OCI-LY1 (cell line): ENCODE measurements at regions not wholly inside any gene's neighbourhood (a gene's known extent, or its start where the extent isn't known, plus 50 kb on each side); places are given as distances from the start of the nearest gene placed in this dataset.

ENCODE experiments used
- H2AFZ ChIP-seq: fragments of 200-600 bp; sonication (generic), shearing (Covaris generic); 2 replicates; pipeline ENCODE4 v1.6.0; 2014; ENCODE audit warnings: antibody characterized with exemption, mild to moderate bottlenecking, low read length
- H3F3A ChIP-seq: fragments of 200-600 bp; sonication (generic), shearing (Covaris generic); 2 replicates; pipeline ENCODE4 v1.6.0; 2014; ENCODE audit warnings: mild to moderate bottlenecking, antibody characterized with exemption, low read length, moderate library complexity; ENCODE audit not compliant: insufficient read depth
- H3K27ac ChIP-seq: fragments of 200-600 bp; sonication (generic); 2 replicates; pipeline ENCODE4 v1.5.1; 2014; ENCODE audit warnings: low read length, mixed run types, mild to moderate bottlenecking, low read depth; ENCODE audit not compliant: poor library complexity, severe bottlenecking
- H3K27me3 ChIP-seq: fragments of 200-600 bp; sonication (generic); 2 replicates; pipeline ENCODE4 v1.6.0; 2014; ENCODE audit warnings: antibody characterized with exemption, mild to moderate bottlenecking, low read length, moderate library complexity; ENCODE audit not compliant: insufficient read depth
- H3K36me3 ChIP-seq: fragments of 200-600 bp; sonication (generic); 2 replicates; pipeline ENCODE4 v1.6.1; 2014; ENCODE audit warnings: mild to moderate bottlenecking, antibody characterized with exemption, low read length, moderate library complexity, mixed read lengths; ENCODE audit not compliant: insufficient read depth
- H3K4me1 ChIP-seq: fragments of 200-600 bp; sonication (generic); 2 replicates; pipeline ENCODE4 v1.5.1; 2014; ENCODE audit warnings: mild to moderate bottlenecking, low read length, moderate library complexity; ENCODE audit not compliant: insufficient read depth, severe bottlenecking
- H3K4me2 ChIP-seq: fragments of 200-600 bp; sonication (generic), shearing (Covaris generic); 2 replicates; pipeline ENCODE4 v1.6.1; 2014; ENCODE audit warnings: low read length
- H3K4me3 ChIP-seq: fragments of 200-600 bp; sonication (generic); 2 replicates; pipeline ENCODE4 v1.5.1; 2014; ENCODE audit warnings: low read length, low read depth, mild to moderate bottlenecking, mixed read lengths; ENCODE audit not compliant: poor library complexity, severe bottlenecking
- H3K79me2 ChIP-seq: fragments of 200-600 bp; shearing (Covaris generic); 2 replicates; pipeline ENCODE4 v1.6.1; 2016; ENCODE audit warnings: mixed run types, low read length, mixed read lengths; ENCODE audit not compliant: insufficient read depth
- H3K9ac ChIP-seq: fragments of 200-600 bp; sonication (generic), shearing (Covaris generic); 2 replicates; pipeline ENCODE4 v1.6.1; 2014; ENCODE audit warnings: mild to moderate bottlenecking, low read length, mixed read lengths
- H3K9me2 ChIP-seq: fragments of 200-600 bp; sonication (generic), shearing (Covaris generic); 2 replicates; pipeline ENCODE4 v1.6.1; 2014; ENCODE audit warnings: low read depth, mild to moderate bottlenecking, low read length, mixed read lengths
- H3K9me3 ChIP-seq: fragments of 200-600 bp; shearing (Covaris generic); 2 replicates; pipeline ENCODE4 v1.6.1; 2014; ENCODE audit warnings: low read length, mixed read lengths
- H4K20me1 ChIP-seq: fragments of 200-600 bp; sonication (generic), shearing (Covaris generic); 2 replicates; pipeline ENCODE4 v1.6.0; 2016; ENCODE audit warnings: mild to moderate bottlenecking, low read length; ENCODE audit not compliant: insufficient read depth
- EZH2 ChIP-seq: fragments of 200-600 bp; sonication (generic), shearing (Covaris generic); IDR thresholded peaks from 2 replicates; pipeline ENCODE4 v1.8.0; 2017; ENCODE audit warnings: borderline replicate concordance, mixed run types, mild to moderate bottlenecking, antibody characterized with exemption, low read length, moderate library complexity, mixed read lengths
- TF ChIP-seq, protein P1 (sequence below): fragments of 200-600 bp; sonication (generic), shearing (Covaris generic); IDR thresholded peaks from 2 replicates; pipeline ENCODE4 v1.5.1; 2017; ENCODE audit warnings: mild to moderate bottlenecking, antibody characterized with exemption, low read length, moderate library complexity, mixed read lengths

DNA sequence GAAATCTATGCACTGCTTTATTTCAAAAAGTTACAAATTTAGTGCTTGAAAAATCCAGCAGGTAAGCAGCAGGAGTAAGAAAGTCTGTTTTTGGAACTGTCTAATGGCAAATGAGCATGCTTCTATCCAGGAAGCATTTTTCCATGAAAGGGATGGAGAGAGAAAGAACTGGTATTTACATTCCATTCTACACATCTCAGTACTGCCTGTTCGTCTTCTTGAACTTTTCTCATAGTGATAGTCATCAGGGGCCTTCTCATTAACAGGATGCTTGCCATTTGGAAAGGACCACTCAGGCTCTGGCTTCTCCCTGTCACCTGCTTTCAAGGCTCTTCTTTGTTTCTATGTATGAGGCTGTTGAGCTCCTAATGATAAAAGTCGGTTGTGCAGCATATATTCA lies 267.3 kb upstream of the IL12A start:
- H3K4me1 ChIP-seq, result no peaks in the 10 kb centered on the region
- no peaks in the 10 kb centered on the region for H3K9me3 ChIP-seq
- H3K4me3 ChIP-seq, result no peak overlapping the region
- H2AFZ ChIP-seq, result no peak overlapping the region
- no peak overlapping the region for H3K4me2 ChIP-seq
- no peaks in the 10 kb centered on the region for H3K36me3 ChIP-seq
- no peaks in the 10 kb centered on the region for H3K79me2 ChIP-seq
- no peaks in the 10 kb centered on the region for H4K20me1 ChIP-seq
- no peaks in the 10 kb centered on the region for H3K27me3 ChIP-seq
- H3K27ac ChIP-seq, result no peak overlapping the region
- H3F3A ChIP-seq, result no peaks in the 10 kb centered on the region
- H3K9me2 ChIP-seq, result no peaks in the 10 kb centered on the region
- H3K9ac ChIP-seq, result no peak overlapping the region
- TF ChIP-seq EZH2, result no peak

DNA sequence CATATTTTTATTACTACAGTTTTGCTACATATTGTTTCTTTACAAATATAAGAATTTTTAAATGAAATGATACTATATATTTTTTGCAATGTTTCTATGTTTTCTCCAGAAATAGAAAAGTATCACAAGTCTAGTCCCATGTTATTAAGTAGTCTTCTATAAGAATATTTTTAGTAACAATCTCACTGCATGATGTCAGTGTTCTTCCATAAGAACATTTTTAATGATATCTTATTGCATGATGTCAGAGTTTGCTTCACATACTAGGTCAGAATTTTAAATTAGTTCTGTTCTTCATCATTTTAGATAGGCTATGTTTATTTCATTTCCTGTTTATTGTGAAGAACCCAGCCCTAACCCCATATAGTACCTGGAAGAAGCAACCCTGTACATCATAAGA lies 265.3 kb upstream of the IL12A start:
- H3K4me2 ChIP-seq, result no peak overlapping the region
- TF ChIP-seq EZH2, result no peak
- TF ChIP-seq, protein P1, sequence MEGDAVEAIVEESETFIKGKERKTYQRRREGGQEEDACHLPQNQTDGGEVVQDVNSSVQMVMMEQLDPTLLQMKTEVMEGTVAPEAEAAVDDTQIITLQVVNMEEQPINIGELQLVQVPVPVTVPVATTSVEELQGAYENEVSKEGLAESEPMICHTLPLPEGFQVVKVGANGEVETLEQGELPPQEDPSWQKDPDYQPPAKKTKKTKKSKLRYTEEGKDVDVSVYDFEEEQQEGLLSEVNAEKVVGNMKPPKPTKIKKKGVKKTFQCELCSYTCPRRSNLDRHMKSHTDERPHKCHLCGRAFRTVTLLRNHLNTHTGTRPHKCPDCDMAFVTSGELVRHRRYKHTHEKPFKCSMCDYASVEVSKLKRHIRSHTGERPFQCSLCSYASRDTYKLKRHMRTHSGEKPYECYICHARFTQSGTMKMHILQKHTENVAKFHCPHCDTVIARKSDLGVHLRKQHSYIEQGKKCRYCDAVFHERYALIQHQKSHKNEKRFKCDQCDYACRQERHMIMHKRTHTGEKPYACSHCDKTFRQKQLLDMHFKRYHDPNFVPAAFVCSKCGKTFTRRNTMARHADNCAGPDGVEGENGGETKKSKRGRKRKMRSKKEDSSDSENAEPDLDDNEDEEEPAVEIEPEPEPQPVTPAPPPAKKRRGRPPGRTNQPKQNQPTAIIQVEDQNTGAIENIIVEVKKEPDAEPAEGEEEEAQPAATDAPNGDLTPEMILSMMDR, result no peak
- no peaks in the 10 kb centered on the region for H3K4me1 ChIP-seq
- no peak overlapping the region for H2AFZ ChIP-seq
- no peaks in the 10 kb centered on the region for H3K27me3 ChIP-seq
- no peaks in the 10 kb centered on the region for H3K9me3 ChIP-seq
- no peak overlapping the region for H3K4me3 ChIP-seq
- H3K36me3 ChIP-seq, result no peaks in the 10 kb centered on the region
- no peaks in the 10 kb centered on the region for H3K79me2 ChIP-seq
- no peak overlapping the region for H3K27ac ChIP-seq
- H3K9me2 ChIP-seq, result no peaks in the 10 kb centered on the region
- H4K20me1 ChIP-seq, result no peaks in the 10 kb centered on the region
- H3F3A ChIP-seq, result no peaks in the 10 kb centered on the region
- H3K9ac ChIP-seq, result no peak overlapping the region

DNA sequence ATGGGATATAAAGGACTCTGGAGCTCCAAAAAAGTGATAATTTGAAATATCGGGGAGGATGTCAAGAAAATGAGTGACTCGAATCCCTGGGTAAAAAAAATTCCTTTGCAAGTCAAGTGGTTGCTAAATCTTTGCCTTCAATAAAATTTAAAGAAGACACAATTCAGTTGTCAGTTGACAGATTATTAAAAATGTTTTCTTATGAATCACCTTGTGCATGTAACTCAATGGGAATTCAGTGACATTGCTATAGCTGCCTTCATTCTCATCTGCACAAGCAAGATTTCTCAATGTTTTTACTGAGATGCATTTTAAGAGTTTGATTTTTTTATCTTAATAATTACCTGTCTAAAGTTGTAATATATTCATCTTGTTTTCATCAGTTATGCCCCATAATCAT lies 264.0 kb upstream of the IL12A start:
- Histone ChIP-seq H3K4me3 (no peak overlapping the region), H2AFZ (no peak overlapping the region), H3K4me2 (no peak overlapping the region), H3K9me3 (no peaks in the 10 kb centered on the region), H3K27me3 (no peaks in the 10 kb centered on the region), H3F3A (no peaks in the 10 kb centered on the region), H3K27ac (no peak overlapping the region), H3K4me1 (no peaks in the 10 kb centered on the region), H3K9me2 (no peaks in the 10 kb centered on the region), H3K79me2 (no peaks in the 10 kb centered on the region), H3K36me3 (no peaks in the 10 kb centered on the region), H4K20me1 (no peaks in the 10 kb centered on the region), H3K9ac (no peak overlapping the region)
- no peak for TF ChIP-seq EZH2
- TF ChIP-seq, protein P1, result no peak

DNA sequence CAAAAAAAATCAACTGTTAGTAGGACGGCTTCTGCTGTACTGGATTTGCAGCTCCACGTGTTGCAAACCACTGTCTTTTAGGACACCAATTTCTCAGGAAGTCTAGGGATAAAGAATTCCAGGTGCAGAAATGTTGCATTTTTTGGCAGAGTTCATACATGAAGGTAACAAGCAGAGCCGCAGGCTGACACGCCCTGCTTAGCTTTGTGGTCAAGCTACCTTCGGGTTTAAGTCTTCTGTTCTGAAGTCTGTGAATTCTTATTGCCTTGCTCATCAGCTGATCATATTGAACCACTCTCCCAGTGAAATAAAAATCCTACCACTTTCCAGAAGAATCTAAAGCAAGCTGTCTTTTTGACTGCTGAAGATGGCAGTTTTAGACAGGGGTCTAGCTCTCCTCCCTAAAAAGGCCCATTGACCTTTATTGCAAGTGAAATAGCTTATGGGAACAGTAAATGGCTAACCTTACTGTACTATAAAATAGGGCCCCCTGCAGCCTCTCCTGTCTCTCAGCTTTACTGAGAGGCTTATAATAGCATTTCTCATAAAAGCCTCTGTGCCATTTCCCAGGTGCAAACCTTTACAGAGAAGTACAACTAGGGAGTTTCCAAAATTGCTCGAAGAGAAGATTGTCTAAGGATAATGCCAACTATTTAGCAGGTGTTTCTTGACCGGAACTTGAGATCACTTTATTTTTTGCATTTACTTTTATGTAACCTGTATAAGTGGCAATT lies 262.2 kb upstream of the IL12A start:
- Histone ChIP-seq H3K27me3 (no peaks in the 10 kb centered on the region), H3K4me2 (no peak overlapping the region), H2AFZ (no peak overlapping the region), H4K20me1 (no peaks in the 10 kb centered on the region), H3K79me2 (no peaks in the 10 kb centered on the region), H3K9ac (no peak overlapping the region), H3F3A (no peaks in the 10 kb centered on the region), H3K9me2 (no peaks in the 10 kb centered on the region), H3K4me1 (no peaks in the 10 kb centered on the region), H3K9me3 (no peaks in the 10 kb centered on the region), H3K27ac (no peak overlapping the region), H3K4me3 (no peak overlapping the region), H3K36me3 (no peaks in the 10 kb centered on the region)
- no peak for TF ChIP-seq EZH2
- TF ChIP-seq, protein P1, result no peak
